IMR-90 (cell line): ENCODE measurements at regions not wholly inside any gene's neighbourhood (a gene's known extent, or its start where the extent isn't known, plus 50 kb on each side); places are given as distances from the start of the nearest gene placed in this dataset.

Experiments
- ATAC-seq: fragments of 200-7000 bp; cut with Tn5 transposase; 2 replicates; pipeline ENCODE4 v1.9.1; 2020; ENCODE audit warnings: low read depth, mild to moderate bottlenecking, moderate library complexity
- BruUV-seq: library from RNA; stranded (reverse); fragments of 400-500 nt; replicated peaks from 2 replicates; lab custom pipeline; 2021; lab: Mats Ljungman, UMichigan
- CTCF ChIA-PET: fragments of 300-600 bp; formaldehyde crosslinking; extraction: SDS; loops from one replicate; lab custom pipeline; 2021; ENCODE audit warnings: antibody characterized with exemption; lab: Yijun Ruan, JAX
- POLR2A ChIA-PET: fragments of 300-600 bp; sonication (Branson Sonifier 250); formaldehyde crosslinking; loops from one replicate; lab custom pipeline; 2022; ENCODE audit warnings: antibody characterized with exemption; ENCODE audit not compliant: unreplicated experiment; lab: Charles Lee
- DNase-seq: peaks from one replicate; pipeline ENCODE4 v3.0.0; 2013
- H2AFZ ChIP-seq: replicated peaks from 2 replicates; pipeline ENCODE3; 2013; ENCODE audit warnings: low read length, mild to moderate bottlenecking; ENCODE audit not compliant: poor library complexity
- H2AK5ac ChIP-seq: 2 replicates; pipeline ENCODE4 v1.6.1; 2013; ENCODE audit warnings: low read depth, low read length, inconsistent platforms
- H2AK9ac ChIP-seq: replicated peaks from 2 replicates; pipeline ENCODE3; 2013; ENCODE audit warnings: mild to moderate bottlenecking, low read depth, low read length, moderate library complexity; ENCODE audit not compliant: poor library complexity
- H2BK120ac ChIP-seq: 2 replicates; pipeline ENCODE4 v1.6.1; 2013; ENCODE audit warnings: low read depth, low read length, inconsistent platforms
- H2BK15ac ChIP-seq: 3 replicates; pipeline ENCODE4 v1.6.1; 2013; ENCODE audit warnings: low read depth, low read length, inconsistent platforms
- H2BK20ac ChIP-seq: 2 replicates; pipeline ENCODE4 v1.6.1; 2013; ENCODE audit warnings: low read depth, mild to moderate bottlenecking, inconsistent platforms, low read length, moderate library complexity
- H2BK5ac ChIP-seq: 2 replicates; pipeline ENCODE4 v1.6.1; 2013; ENCODE audit warnings: mild to moderate bottlenecking, low read depth, low read length, inconsistent platforms; ENCODE audit not compliant: poor library complexity, severe bottlenecking
- H3K14ac ChIP-seq: replicated peaks from 2 replicates; pipeline ENCODE4 v1.6.1; 2013; ENCODE audit warnings: low read depth, low read length, inconsistent platforms
- H3K18ac ChIP-seq: 2 replicates; pipeline ENCODE4 v1.6.1; 2013; ENCODE audit warnings: low read depth, low read length, control low read depth
- H3K23ac ChIP-seq: 2 replicates; pipeline ENCODE4 v1.6.1; 2013; ENCODE audit warnings: low read depth, low read length, inconsistent platforms
- H3K27ac ChIP-seq: 2 replicates; pipeline ENCODE4 v1.5.1; 2013; ENCODE audit warnings: mild to moderate bottlenecking, control low read depth, low read length; ENCODE audit not compliant: insufficient read depth
- H3K27me3 ChIP-seq: 2 replicates; pipeline ENCODE4 v1.6.1; 2013; ENCODE audit warnings: low read length; ENCODE audit not compliant: control insufficient read depth, insufficient read depth
- H3K36me3 ChIP-seq: 2 replicates; pipeline ENCODE4 v1.6.1; 2013; ENCODE audit warnings: low read length, mixed read lengths; ENCODE audit not compliant: control insufficient read depth, insufficient read depth
- H3K4ac ChIP-seq: 2 replicates; pipeline ENCODE4 v1.6.1; 2013; ENCODE audit warnings: low read depth, low read length, inconsistent platforms
- H3K4me1 ChIP-seq: 2 replicates; pipeline ENCODE4 v1.6.1; 2013; ENCODE audit warnings: low read length, mixed read lengths; ENCODE audit not compliant: control insufficient read depth, insufficient read depth
- H3K4me2 ChIP-seq: 2 replicates; pipeline ENCODE4 v1.6.1; 2013; ENCODE audit warnings: low read depth, mild to moderate bottlenecking, control low read depth, low read length, moderate library complexity
- H3K4me3 ChIP-seq: 2 replicates; pipeline ENCODE4 v1.5.1; 2013; ENCODE audit warnings: low read depth, mild to moderate bottlenecking, control low read depth, low read length, moderate library complexity; ENCODE audit not compliant: insufficient read depth
- H3K56ac ChIP-seq: 2 replicates; pipeline ENCODE4 v1.6.1; 2013; ENCODE audit warnings: low read length, inconsistent platforms; ENCODE audit not compliant: insufficient read depth; ENCODE audit errors: extremely low read depth
- H3K79me1 ChIP-seq, 2 experiments: 2 replicates each; pipeline ENCODE4 v1.6.1; 2013; ENCODE audit warnings: low read length in 2 of 2, inconsistent platforms in 1 of 2, low read depth in 1 of 2
- H3K9ac ChIP-seq: 2 replicates; pipeline ENCODE4 v1.6.1; 2013; ENCODE audit warnings: low read depth, low read length, control low read depth
- H3K9me1 ChIP-seq: 2 replicates; pipeline ENCODE4 v1.6.1; 2013; ENCODE audit warnings: low read length, inconsistent platforms; ENCODE audit not compliant: insufficient read depth
- H3K9me3 ChIP-seq: 2 replicates; pipeline ENCODE4 v1.6.1; 2013; ENCODE audit warnings: low read length; ENCODE audit not compliant: control insufficient read depth, insufficient read depth
- H4K20me1 ChIP-seq: 2 replicates; pipeline ENCODE4 v1.6.1; 2013; ENCODE audit warnings: low read length, inconsistent platforms; ENCODE audit not compliant: insufficient read depth
- H4K5ac ChIP-seq: 2 replicates; pipeline ENCODE4 v1.6.1; 2013; ENCODE audit warnings: mild to moderate bottlenecking, low read depth, low read length, control low read depth
- H4K8ac ChIP-seq, 2 experiments: 2 replicates each; pipeline ENCODE4 v1.6.1; 2013; ENCODE audit warnings: low read depth in 2 of 2, low read length in 2 of 2, control low read depth in 1 of 2, inconsistent platforms in 1 of 2
- H4K91ac ChIP-seq: 2 replicates; pipeline ENCODE4 v1.6.1; 2013; ENCODE audit warnings: low read depth, low read length, inconsistent platforms; ENCODE audit not compliant: insufficient read depth
- BHLHE40 ChIP-seq: fragments of 150-350 bp; IDR thresholded peaks from 2 replicates; pipeline ENCODE4 v1.6.1; 2016; ENCODE audit warnings: mild to moderate bottlenecking, low read depth, low read length
- CEBPB ChIP-seq: IDR thresholded peaks from 2 replicates; pipeline ENCODE4 v1.6.1; 2012; ENCODE audit warnings: low read depth, low read length, improper control_type of control experiment
- CHD1 ChIP-seq: IDR thresholded peaks from 2 replicates; pipeline ENCODE4 v1.6.1; 2012; ENCODE audit warnings: low read depth, low read length, improper control_type of control experiment
- FOS ChIP-seq: fragments of 150-350 bp; IDR thresholded peaks from 2 replicates; pipeline ENCODE4 v1.6.1; 2016; ENCODE audit warnings: low read depth, low read length
- MAFK ChIP-seq: IDR thresholded peaks from 2 replicates; pipeline ENCODE4 v1.6.1; 2012; ENCODE audit warnings: low read depth, low read length, improper control_type of control experiment
- MAZ ChIP-seq: IDR thresholded peaks from 2 replicates; pipeline ENCODE4 v1.6.1; 2012; ENCODE audit warnings: low read depth, mild to moderate bottlenecking, low read length, improper control_type of control experiment, moderate library complexity, borderline replicate concordance
- MXI1 ChIP-seq: IDR thresholded peaks from 2 replicates; pipeline ENCODE4 v1.6.1; 2012; ENCODE audit warnings: low read depth, mild to moderate bottlenecking, low read length, moderate library complexity, borderline replicate concordance
- NFE2L2 ChIP-seq: fragments of 150-350 bp; IDR thresholded peaks from 2 replicates; pipeline ENCODE4 v1.6.1; 2016; ENCODE audit warnings: low read depth, mild to moderate bottlenecking, low read length
- POLR2A ChIP-seq: IDR thresholded peaks from 2 replicates; pipeline ENCODE4 v1.6.1; 2012; ENCODE audit warnings: mild to moderate bottlenecking, low read depth, low read length
- RAD21 ChIP-seq: IDR thresholded peaks from 2 replicates; pipeline ENCODE4 v1.6.1; 2012; ENCODE audit warnings: low read length, improper control_type of control experiment
- RCOR1 ChIP-seq: IDR thresholded peaks from 2 replicates; pipeline ENCODE4 v1.6.1; 2012; ENCODE audit warnings: mild to moderate bottlenecking, low read length, improper control_type of control experiment; ENCODE audit not compliant: insufficient replicate concordance
- RFX5 ChIP-seq: IDR thresholded peaks from 2 replicates; pipeline ENCODE4 v1.8.0; 2012; ENCODE audit warnings: low read depth, mild to moderate bottlenecking, low read length, moderate library complexity
- SMC3 ChIP-seq: fragments of 150-350 bp; IDR thresholded peaks from 2 replicates; pipeline ENCODE4 v1.6.1; 2016; ENCODE audit warnings: low read depth, mild to moderate bottlenecking, antibody characterized with exemption, low read length, moderate library complexity
- WGBS, 2 experiments: methylation state at CpG; one replicate each; pipeline versions ENCODE4 v1.1.5 to v1.1.7; 2013; ENCODE audit warnings: missing lambda C conversion rate in 2 of 2; ENCODE audit not compliant: insufficient read length in 1 of 2; ENCODE audit errors: extremely low coverage in 2 of 2; 5-methylcytosine and 5-hydroxymethylcytosine counted together
- dilution Hi-C: fragments of 300-500 bp; cut with HindIII; formaldehyde crosslinking; loops from one replicate; pipeline ENCODE4 v1.14.3; 2018; ENCODE audit warnings: low sequenced_read_pairs; ENCODE audit not compliant: unreplicated experiment
- in situ Hi-C: fragments of 300-500 bp; cut with MboI; formaldehyde crosslinking; loops from 3 replicates; pipeline ENCODE4 v1.14.3; 2019; ENCODE audit warnings: low sequenced_read_pairs, inconsistent platforms, mixed read lengths
- intact Hi-C: fragments of 100-400 bp; cut with micrococcal nuclease; formaldehyde crosslinking; loops from 2 replicates; pipeline ENCODE4 v1.10.0; 2022
- TF ChIP-seq, protein P1 (sequence below): fragments of 150-350 bp; IDR thresholded peaks from 2 replicates; pipeline ENCODE4 v1.6.1; 2016; ENCODE audit warnings: low read depth, mild to moderate bottlenecking, low read length, moderate library complexity, borderline replicate concordance
- TF ChIP-seq, protein P2 (sequence below): fragments of 150-350 bp; IDR thresholded peaks from 2 replicates; pipeline ENCODE4 v1.6.1; 2017; ENCODE audit warnings: mild to moderate bottlenecking, antibody characterized with exemption, low read length, low read depth
- TF ChIP-seq, protein P3 (sequence below): conservative IDR thresholded peaks from 2 replicates; pipeline ENCODE4 v1.5.1; 2012; ENCODE audit warnings: mild to moderate bottlenecking, low read depth, low read length, improper control_type of control experiment

DNA sequence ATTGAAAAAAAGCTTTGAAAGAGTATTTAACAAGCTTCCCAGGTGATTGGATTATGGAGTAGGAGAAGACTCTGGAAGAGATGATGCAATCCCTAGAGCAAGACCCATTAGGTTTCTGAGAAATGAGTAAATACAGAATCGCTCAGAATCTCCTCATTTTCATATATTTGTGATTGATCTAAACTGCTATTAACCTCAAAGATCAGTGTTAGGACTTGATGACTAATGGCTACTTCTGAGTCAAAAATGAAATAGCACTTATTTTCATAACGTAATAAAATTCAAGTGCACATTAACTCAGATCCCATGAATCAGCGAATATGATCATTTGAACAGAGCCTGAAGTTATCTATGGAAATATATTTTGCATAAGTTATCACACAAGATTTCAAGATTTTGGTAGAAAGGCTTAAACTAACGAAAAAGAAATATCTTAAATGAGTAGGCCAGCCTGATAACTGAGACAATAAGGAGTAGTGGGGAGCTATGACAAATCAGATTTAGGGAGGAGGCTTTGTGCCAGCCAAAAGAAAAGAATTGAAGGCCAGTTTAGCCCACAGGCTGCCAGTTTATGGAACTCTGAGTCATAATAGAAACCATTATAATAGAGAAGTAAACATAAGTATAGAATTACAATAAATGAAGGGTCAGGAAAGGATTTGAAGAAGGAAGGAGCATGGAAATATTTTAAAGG lies 106.7 kb upstream of the OSMR start:
- Histone ChIP-seq H3K4ac (no peak overlapping the region), H2BK15ac (no peak overlapping the region), H3K4me2 (no peak overlapping the region), H3K14ac (no peak overlapping the region), H3K4me1 (no peaks in the 10 kb centered on the region), H3K23ac (no peak overlapping the region), H2BK20ac (no peak overlapping the region), H3K79me1 (no peaks in the 10 kb centered on the region), H2AFZ (no peak overlapping the region), H3K9me3 (peaks cover 10% of the 10 kb centered on the region), H4K8ac (no peak overlapping the region), H4K20me1 (no peaks in the 10 kb centered on the region), H2AK9ac (no peak overlapping the region), H3K27ac (no peak overlapping the region), H4K5ac (no peak overlapping the region), H4K91ac (no peak overlapping the region), H3K36me3 (no peaks in the 10 kb centered on the region), H3K9ac (no peak overlapping the region), H3K56ac (no peak overlapping the region), H2BK5ac (no peak overlapping the region), H2BK120ac (no peak overlapping the region), H3K9me1 (no peaks in the 10 kb centered on the region), H2AK5ac (no peak overlapping the region), H3K18ac (no peak overlapping the region), H3K4me3 (no peak overlapping the region), H3K27me3 (peaks cover 3% of the 10 kb centered on the region; the same call in 1 of the 2 replicates)
- ChIA-PET POLR2A (no interaction called here), CTCF (no interaction called here)
- in situ Hi-C loops, result no loop called here
- WGBS, 2 experiments, result no CpG with 5 or more reads among the region's 4 CpGs
- intact Hi-C loops, result no loop called here
- BruUV-seq, result no TSS peak
- peak; percentile 64; the same call in 1 of the 2 replicates for TF ChIP-seq CEBPB
- TF ChIP-seq CHD1, result no peak
- peak; percentile 37 for TF ChIP-seq MAFK
- TF ChIP-seq RFX5, result no peak
- no peak for TF ChIP-seq MAZ
- TF ChIP-seq NFE2L2, result no peak
- TF ChIP-seq, protein P1, sequence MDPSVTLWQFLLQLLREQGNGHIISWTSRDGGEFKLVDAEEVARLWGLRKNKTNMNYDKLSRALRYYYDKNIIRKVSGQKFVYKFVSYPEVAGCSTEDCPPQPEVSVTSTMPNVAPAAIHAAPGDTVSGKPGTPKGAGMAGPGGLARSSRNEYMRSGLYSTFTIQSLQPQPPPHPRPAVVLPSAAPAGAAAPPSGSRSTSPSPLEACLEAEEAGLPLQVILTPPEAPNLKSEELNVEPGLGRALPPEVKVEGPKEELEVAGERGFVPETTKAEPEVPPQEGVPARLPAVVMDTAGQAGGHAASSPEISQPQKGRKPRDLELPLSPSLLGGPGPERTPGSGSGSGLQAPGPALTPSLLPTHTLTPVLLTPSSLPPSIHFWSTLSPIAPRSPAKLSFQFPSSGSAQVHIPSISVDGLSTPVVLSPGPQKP, result no peak
- no peak for TF ChIP-seq POLR2A
- no peak for TF ChIP-seq RCOR1
- TF ChIP-seq FOS, result no peak
- no peak for TF ChIP-seq SMC3
- no peak for TF ChIP-seq BHLHE40
- TF ChIP-seq RAD21, result no peak
- TF ChIP-seq MXI1, result no peak
- TF ChIP-seq, protein P2, sequence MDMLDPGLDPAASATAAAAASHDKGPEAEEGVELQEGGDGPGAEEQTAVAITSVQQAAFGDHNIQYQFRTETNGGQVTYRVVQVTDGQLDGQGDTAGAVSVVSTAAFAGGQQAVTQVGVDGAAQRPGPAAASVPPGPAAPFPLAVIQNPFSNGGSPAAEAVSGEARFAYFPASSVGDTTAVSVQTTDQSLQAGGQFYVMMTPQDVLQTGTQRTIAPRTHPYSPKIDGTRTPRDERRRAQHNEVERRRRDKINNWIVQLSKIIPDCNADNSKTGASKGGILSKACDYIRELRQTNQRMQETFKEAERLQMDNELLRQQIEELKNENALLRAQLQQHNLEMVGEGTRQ, result no peak
- TF ChIP-seq, protein P3, sequence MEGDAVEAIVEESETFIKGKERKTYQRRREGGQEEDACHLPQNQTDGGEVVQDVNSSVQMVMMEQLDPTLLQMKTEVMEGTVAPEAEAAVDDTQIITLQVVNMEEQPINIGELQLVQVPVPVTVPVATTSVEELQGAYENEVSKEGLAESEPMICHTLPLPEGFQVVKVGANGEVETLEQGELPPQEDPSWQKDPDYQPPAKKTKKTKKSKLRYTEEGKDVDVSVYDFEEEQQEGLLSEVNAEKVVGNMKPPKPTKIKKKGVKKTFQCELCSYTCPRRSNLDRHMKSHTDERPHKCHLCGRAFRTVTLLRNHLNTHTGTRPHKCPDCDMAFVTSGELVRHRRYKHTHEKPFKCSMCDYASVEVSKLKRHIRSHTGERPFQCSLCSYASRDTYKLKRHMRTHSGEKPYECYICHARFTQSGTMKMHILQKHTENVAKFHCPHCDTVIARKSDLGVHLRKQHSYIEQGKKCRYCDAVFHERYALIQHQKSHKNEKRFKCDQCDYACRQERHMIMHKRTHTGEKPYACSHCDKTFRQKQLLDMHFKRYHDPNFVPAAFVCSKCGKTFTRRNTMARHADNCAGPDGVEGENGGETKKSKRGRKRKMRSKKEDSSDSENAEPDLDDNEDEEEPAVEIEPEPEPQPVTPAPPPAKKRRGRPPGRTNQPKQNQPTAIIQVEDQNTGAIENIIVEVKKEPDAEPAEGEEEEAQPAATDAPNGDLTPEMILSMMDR, result no peak
- ATAC-seq (no peak; the same call in 1 of the 2 replicates), DNase-seq (no peak)
- dilution Hi-C loops, result no loop called here
